Keratinocyte (primary cell): ENCODE measurements at regions not wholly inside any gene's neighbourhood (a gene's known extent, or its start where the extent isn't known, plus 50 kb on each side); places are given as distances from the start of the nearest gene placed in this dataset.
"Not testable (repeated sequence)": the region's sequence is repeated elsewhere in the genome, so short reads cannot be mapped to it uniquely, and the experiment has no call there.

ENCODE experiments used
- DNase-seq: peaks from one replicate; pipeline ENCODE4 v3.0.0-alpha.2; 2011; ENCODE audit warnings: low read depth, missing footprints, low spot score
- FAIRE-seq: peaks from 2 replicates; lab custom pipeline; 2011; peaks lifted over from hg19 to GRCh38; lab: Jason Lieb, UNC
- H2AFZ ChIP-seq: 2 replicates; pipeline ENCODE4 v1.6.0; 2012; ENCODE audit warnings: low read length, control low read depth, inconsistent platforms; ENCODE audit not compliant: control insufficient read depth
- H3K27ac ChIP-seq: 2 replicates; pipeline ENCODE4 v1.5.1; 2011; ENCODE audit warnings: low read length; ENCODE audit not compliant: control insufficient read depth, insufficient read depth
- H3K27me3 ChIP-seq: 3 replicates; pipeline ENCODE4 v1.6.0; 2011; ENCODE audit warnings: low read length; ENCODE audit not compliant: control insufficient read depth, insufficient read depth; ENCODE audit errors: extremely low read depth
- H3K36me3 ChIP-seq, 2 experiments: 2 replicates in 1 of 2; 3 replicates in 1 of 2; pipeline ENCODE4 v1.5.1; 2011; ENCODE audit warnings: low read length in 2 of 2, mild to moderate bottlenecking in 1 of 2; ENCODE audit not compliant: control insufficient read depth in 2 of 2, insufficient read depth in 2 of 2; ENCODE audit errors: extremely low read depth in 1 of 2
- H3K4me1 ChIP-seq: 3 replicates; pipeline ENCODE4 v1.5.1; 2011; ENCODE audit warnings: low read length; ENCODE audit not compliant: control insufficient read depth, insufficient read depth; ENCODE audit errors: extremely low read depth
- H3K4me2 ChIP-seq: 3 replicates; pipeline ENCODE4 v1.6.0; 2011; ENCODE audit warnings: low read depth, low read length; ENCODE audit not compliant: control insufficient read depth, insufficient read depth; ENCODE audit errors: extremely low read depth
- H3K4me3 ChIP-seq, 3 experiments: fragments of 200-600 bp in 1 of 3; sonication (generic) in 1 of 3; 2 replicates in 2 of 3; 3 replicates in 1 of 3; pipeline ENCODE4 v1.5.1; 2011 to 2016; ENCODE audit warnings: low read length in 3 of 3, mild to moderate bottlenecking in 3 of 3, control low read depth in 2 of 3, inconsistent platforms in 1 of 3, low read depth in 1 of 3, mixed read lengths in 1 of 3, mixed run types in 1 of 3, moderate library complexity in 1 of 3; ENCODE audit not compliant: control insufficient read depth in 2 of 3, insufficient read depth in 2 of 3; ENCODE audit errors: extremely low read depth in 1 of 3
- H3K79me2 ChIP-seq: 2 replicates; pipeline ENCODE4 v1.6.0; 2012; ENCODE audit warnings: low read length; ENCODE audit not compliant: control insufficient read depth, insufficient read depth
- H3K9ac ChIP-seq: 3 replicates; pipeline ENCODE4 v1.6.0; 2011; ENCODE audit warnings: low read length; ENCODE audit not compliant: control insufficient read depth, insufficient read depth; ENCODE audit errors: extremely low read depth
- H3K9me1 ChIP-seq: 3 replicates; pipeline ENCODE4 v1.6.0; 2011; ENCODE audit warnings: low read length; ENCODE audit not compliant: control insufficient read depth, insufficient read depth; ENCODE audit errors: extremely low read depth
- H3K9me3 ChIP-seq: 2 replicates; pipeline ENCODE4 v1.5.1; 2012; ENCODE audit warnings: low read depth, low read length; ENCODE audit not compliant: control insufficient read depth
- H4K20me1 ChIP-seq: 3 replicates; pipeline ENCODE4 v1.6.0; 2011; ENCODE audit warnings: low read length; ENCODE audit not compliant: control insufficient read depth, insufficient read depth; ENCODE audit errors: extremely low read depth
- dilution Hi-C: fragments of 300-500 bp; cut with MboI; formaldehyde crosslinking; loops from one replicate; pipeline ENCODE4 v1.7.0; 2020; ENCODE audit warnings: low sequenced_read_pairs; ENCODE audit not compliant: extremely low pct_ligation_motif_present

- peaks cover 16% of the 10 kb centered on the region for H3K4me1 ChIP-seq
- H3K36me3 ChIP-seq, H3K27me3 ChIP-seq, H3K4me2 ChIP-seq, H3K79me2 ChIP-seq, H3K9me3 ChIP-seq, H3K9me1 ChIP-seq, H3K27ac ChIP-seq, H2AFZ ChIP-seq, H3K9ac ChIP-seq, H4K20me1 ChIP-seq, DNase-seq, dilution Hi-C loops, H3K4me3 ChIP-seq: not testable (repeated sequence)
- FAIRE-seq: peak; percentile 85
Observed at GRCh38 chr16:29261427-29262248, 144.9 kb downstream of the NPIPB11 start.

- H2AFZ ChIP-seq, FAIRE-seq, H3K9me3 ChIP-seq, H3K27ac ChIP-seq, H4K20me1 ChIP-seq, H3K79me2 ChIP-seq, H3K4me2 ChIP-seq, H3K36me3 ChIP-seq, H3K9ac ChIP-seq, H3K4me3 ChIP-seq, H3K9me1 ChIP-seq, DNase-seq, dilution Hi-C loops, H3K27me3 ChIP-seq: not testable (repeated sequence)
- H3K4me1 ChIP-seq: peaks cover 16% of the 10 kb centered on the region
Observed at GRCh38 chr16:29260683-29261426, 145.7 kb downstream of the NPIPB11 start.

- H3K79me2 ChIP-seq, H4K20me1 ChIP-seq, H3K36me3 ChIP-seq, H3K9me3 ChIP-seq, DNase-seq, H2AFZ ChIP-seq, H3K27ac ChIP-seq, H3K4me2 ChIP-seq, H3K9ac ChIP-seq, dilution Hi-C loops, H3K4me3 ChIP-seq, FAIRE-seq, H3K27me3 ChIP-seq, H3K9me1 ChIP-seq: not testable (repeated sequence)
- H3K4me1 ChIP-seq: peaks cover 12% of the 10 kb centered on the region
Observed at GRCh38 chr16:29259635-29260457, 146.7 kb downstream of the NPIPB11 start.

- H3K9me3 ChIP-seq, DNase-seq, H2AFZ ChIP-seq, H3K27ac ChIP-seq, H3K4me2 ChIP-seq, H3K79me2 ChIP-seq, H3K9me1 ChIP-seq, H3K36me3 ChIP-seq, H4K20me1 ChIP-seq, H3K27me3 ChIP-seq, dilution Hi-C loops, H3K4me1 ChIP-seq, FAIRE-seq, H3K9ac ChIP-seq, H3K4me3 ChIP-seq: not testable (repeated sequence)
Observed at GRCh38 chr16:29258946-29259634, 147.4 kb downstream of the NPIPB11 start.
